GM18861 (cell line): ENCODE measurements at regions not wholly inside any gene's neighbourhood (a gene's known extent, or its start where the extent isn't known, plus 50 kb on each side); places are given as distances from the start of the nearest gene placed in this dataset.

Source experiments
- ATAC-seq: cut with Tn5 transposase; IDR thresholded peaks from one replicate; pipeline ENCODE4 v1.9.1; 2021; ENCODE audit not compliant: unreplicated experiment

DNA sequence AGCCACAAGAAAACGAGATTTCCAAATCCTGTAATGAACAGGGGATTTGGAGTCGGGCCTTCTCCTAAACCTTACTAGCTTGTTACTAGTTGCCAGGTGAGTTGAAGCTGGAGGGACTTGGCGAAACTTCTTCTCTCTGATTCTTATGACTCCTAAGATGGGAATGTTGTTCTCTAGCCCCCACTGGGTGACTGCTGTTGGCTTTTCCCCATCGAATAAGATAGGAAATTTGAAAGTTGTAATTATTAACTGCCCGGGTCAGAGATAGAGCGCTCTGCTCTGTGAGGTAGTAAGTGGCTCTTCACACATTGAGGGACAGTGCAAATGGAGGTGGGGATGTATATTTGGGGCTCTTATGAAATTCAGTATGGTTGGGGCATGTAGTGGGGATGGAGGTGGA, 111.2 kb upstream of the MBNL2 start:
- ATAC-seq, result no peak

DNA sequence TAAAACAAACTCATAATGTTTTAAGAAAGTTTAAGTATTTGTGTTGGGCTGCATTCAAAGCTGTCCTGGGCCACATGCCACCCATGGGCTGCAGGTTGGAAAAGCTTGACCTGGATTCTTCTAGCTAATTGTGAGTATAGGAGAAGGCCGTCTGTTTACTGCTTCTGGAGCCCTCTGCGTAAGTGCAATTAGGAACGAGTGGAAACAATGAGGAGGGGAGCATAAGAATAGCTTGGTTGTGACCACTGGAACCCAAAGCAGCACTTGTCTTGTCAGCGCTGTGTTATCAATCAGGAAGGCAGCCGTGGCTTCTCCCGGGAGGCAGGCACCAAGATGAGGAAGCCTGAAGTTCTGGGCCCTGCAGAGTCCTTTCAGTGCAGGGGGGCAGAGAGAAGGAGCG, 110.4 kb upstream of the MBNL2 start:
- no peak for ATAC-seq

DNA sequence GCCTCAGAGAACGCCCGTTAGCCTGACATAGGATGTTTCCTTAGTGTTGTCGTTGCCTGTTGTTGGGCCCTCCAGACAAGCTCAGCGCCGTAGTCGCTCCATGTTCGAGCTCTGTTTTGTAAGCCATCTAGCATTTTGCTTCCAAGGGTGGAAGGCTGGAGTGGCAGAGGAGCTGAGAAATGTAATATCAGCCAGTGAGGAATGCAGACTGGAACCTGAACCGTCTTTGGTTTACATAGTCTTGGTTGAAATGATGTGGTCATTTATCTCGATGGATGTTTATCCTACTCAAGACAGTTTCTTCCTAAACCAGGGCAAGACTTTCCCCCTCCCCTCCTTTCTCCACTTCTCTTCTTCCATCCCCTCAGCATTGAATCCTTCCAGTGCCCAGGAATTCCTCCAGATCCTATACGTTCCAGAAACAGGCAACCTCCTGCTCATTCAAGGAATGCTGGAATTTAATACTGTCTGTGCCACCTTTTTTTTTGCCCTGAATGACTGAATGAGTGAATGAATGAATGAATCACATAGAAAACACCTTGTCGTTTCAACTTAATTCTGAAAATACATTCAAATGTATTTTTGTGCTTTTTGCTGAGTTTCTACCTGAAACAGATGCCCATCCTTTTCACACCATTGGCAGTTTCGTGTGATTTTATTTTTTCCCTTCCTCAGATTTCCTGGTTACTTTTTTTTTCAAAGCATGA, 109.5 kb upstream of the MBNL2 start:
- ATAC-seq, result no peak

DNA sequence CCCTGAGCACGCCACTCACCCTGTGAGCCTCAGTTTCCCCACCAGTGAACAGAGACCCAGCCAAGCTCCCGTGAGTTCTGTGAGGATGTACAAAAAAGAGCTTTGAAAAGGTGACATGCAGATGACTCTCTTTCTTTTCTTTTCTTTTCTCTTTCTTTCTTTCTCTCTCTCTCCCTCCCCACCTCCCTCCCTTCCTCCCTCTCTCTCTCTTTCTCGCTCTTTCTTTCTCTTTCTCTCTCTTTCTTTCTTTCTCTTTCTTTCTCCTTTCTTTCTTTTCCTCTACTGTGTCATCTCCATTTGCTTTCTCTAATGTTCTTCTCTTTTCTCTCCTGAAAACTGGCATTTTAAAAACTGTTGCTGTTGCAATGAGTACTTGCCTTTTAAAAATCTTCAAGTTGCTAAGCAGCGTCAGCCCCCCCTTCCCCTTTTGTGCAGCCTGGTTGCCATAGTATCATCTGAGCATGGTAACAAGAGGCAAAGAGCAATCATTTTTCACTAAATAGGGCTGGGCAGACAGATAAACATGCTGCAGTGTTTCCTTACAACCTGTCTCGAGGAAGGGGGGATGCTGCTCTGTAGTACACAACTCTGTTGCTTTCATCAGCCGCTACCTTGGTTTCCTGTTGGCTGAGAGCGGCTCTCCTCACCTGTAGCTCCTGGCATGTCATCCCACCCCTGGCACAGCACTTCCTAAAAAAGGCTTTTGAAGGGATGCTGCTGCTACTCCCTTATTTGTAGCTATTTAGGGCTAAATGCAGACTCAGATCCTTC, 108.7 kb upstream of the MBNL2 start:
- no peak for ATAC-seq

GRCh38 chr13:97114651-97115050, 107.5 kb upstream of the MBNL2 start:
- no peak for ATAC-seq

- no peak for ATAC-seq
Observed at GRCh38 chr13:97116754-97117153, 105.4 kb upstream of the MBNL2 start.

DNA sequence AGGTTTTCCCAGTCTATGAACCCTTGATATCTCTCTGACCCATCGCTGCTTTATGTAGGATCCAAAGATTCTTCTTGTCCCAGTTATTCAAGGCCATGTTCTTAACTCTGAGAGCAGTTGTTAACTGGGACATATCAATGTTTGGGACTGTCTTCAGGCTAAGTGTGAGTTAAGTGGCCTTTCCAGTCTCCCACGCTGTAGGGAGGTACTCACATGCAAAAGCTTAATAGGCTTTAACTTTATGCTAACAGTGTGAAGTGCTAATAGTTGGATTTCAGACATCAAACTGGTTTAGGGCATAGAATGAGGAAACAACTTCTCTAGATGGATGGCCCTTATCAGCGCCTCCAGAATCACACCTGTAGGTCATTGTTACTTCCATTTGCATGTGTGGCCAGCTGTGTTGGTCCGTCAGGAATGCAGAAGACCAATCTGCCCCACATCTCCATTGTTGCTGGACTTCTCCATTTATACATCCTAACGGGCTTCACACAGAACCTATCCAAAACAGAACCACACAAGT, 104.7 kb upstream of the MBNL2 start:
- no peak for ATAC-seq

DNA sequence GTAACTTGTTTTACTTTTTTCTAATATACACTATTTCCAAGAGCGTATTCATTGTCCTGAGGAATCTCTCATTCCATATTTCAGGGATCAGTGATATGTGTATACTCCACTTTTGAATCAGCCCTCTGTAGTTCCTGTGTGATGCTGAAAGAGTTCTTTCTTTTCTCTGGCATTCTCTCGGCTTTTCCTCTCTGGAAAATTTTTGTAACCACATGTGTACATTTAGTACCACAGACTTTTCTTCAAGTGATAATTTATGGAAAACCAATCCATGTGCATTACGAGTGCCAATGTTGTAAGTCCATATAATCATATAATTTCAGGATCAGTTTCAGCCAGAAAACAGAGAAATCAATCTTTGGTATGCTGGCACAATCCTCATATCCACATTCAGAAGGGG, 102.2 kb upstream of the MBNL2 start:
- no peak for ATAC-seq

- no peak for ATAC-seq
Observed at GRCh38 chr13:97120346-97120745, 101.8 kb upstream of the MBNL2 start.

DNA sequence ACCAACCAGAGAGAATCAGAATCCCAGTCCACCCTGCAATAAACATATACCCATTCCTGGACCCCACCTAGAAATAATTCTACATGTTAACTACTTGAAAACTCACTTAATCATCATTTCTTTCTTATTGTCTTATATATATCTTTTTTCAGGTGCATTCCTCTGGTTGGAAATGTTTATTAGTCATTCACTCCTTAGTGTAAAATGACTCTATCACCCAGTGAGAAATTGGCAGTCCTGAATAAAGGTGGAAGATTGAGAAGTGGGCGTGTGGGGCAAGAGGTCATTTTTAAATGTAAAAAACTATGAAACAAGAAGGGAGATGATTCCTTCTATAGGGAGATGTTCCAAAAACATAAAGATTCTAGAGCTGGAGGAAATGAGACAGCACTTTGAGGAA, 101.2 kb upstream of the MBNL2 start:
- no peak for ATAC-seq

DNA sequence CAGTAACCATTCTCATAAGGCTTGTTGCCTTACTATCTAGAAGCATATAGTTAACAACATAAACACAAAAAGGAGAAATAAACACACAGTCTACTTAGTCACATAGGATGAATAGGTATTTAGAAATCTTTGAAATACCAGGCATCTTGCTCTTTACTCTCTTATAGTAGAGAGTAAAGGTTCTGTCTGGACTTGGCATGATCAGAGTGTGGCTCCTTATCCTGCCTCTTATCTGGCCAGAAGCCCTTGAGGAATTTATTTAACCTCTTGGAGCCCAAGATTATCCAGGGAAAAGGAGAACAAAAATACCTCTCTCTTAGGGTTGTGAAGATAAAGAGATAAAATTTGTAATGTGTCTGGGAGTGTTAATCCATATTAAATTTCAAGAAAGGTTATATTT, 100.2 kb upstream of the MBNL2 start:
- ATAC-seq, result no peak

GRCh38 chr13:97122381-97122996, 99.6 kb upstream of the MBNL2 start:
- ATAC-seq, result no peak

DNA sequence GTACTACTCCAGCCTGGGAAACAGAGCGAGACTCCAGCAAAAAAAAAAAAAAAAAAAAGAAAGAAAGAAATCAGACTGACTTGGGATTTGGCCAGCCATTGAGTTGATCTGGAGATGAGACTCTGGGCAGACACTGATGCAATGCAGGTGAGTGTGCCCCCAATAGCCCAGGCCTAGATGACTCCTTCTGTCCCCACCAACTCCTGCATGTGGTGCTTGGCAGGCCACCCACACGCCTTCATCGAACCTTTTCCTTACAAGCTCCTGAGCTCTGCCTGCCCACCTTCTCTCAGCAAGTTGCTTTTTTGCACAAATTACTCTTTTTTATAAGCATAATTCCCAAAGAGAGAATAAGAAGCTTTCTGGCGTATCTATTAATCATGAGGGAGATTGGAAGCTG, 97.9 kb upstream of the MBNL2 start:
- ATAC-seq, result no peak

GRCh38 chr13:97124915-97125809, 97.0 kb upstream of the MBNL2 start:
- ATAC-seq, result peak; percentile 32

DNA sequence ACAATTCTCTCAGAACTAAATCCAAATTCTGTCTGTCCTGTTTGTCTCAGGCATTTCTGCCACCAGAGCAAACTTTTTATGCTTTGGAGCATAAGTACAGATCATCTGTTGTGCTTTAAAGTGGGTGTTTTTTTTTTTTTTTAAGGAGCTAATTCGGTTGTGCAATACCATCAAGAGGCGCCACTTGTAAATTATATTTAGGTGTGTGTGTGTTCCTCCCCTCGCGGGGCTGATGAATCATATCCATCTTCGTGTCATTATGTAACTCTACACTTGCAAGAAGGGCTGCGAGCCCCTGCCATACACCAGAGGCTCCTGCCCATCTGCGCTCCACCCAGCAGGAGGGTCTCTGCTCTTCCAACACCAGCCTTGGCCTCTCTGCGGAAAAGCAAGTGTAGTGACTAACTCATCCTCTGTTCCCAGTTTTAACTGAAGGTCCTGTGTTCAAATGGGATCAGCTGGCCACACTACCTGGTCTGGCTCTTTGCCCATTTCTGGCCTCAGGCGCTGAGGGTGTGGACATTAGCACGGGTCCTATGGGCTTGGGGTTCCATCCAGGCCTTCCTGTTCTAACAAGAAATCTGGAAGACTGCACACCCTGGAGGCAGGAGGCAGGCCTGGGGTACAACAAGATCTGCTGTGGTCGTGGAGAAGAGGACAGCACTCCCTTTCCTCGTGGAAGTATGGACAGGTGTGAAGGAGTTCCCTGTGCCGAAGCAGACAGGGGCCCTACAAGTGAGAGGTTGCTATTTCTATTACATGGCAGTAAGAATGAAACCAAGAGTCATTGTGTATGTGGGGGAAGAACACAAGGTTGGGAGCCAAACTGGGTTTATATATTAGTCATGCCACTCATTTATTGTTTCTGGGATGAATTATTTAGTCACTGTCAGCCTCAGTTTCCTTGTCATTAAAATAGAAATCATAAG, 96.1 kb upstream of the MBNL2 start:
- peak; percentile 90 for ATAC-seq

GRCh38 chr13:97127842-97128241, 94.3 kb upstream of the MBNL2 start:
- ATAC-seq, result no peak

DNA sequence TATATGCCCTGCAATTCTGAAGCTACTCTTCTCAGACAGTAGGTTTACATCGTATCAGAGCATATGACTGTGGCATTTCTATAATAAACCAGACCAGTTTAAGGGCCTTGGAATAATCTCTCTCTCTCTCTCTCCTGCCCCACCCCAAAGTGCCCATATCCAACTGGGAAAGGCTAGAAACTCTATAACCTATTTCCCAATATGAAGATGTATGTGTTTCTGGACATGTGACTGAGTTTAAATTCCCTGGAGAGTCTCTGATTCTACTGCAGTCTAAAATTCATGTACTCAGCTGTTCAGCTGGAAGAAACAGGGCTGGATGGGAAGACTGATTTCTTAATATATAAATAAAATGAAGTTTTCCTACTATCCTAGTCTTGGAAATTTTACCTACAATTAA, 91.9 kb upstream of the MBNL2 start:
- ATAC-seq, result no peak

DNA sequence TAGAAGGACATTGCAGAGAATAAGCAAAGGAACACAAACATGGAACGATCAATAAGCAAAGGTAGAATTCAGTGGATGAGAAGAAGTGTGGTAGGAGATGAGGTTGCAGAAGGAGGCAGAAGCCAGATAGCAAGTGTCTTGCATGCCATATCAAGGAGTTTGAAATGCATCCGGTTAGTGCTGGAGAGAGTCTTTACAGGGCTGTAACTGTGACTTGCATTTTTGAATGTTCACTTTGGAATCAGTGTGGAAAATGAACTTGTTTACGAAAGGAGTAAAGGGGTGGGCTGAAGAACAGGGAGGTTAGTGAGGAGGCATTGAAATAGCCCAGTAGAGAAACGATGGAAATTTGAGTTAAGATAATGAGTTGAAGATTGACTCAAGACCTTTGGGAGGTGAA, 90.7 kb upstream of the MBNL2 start:
- no peak for ATAC-seq

DNA sequence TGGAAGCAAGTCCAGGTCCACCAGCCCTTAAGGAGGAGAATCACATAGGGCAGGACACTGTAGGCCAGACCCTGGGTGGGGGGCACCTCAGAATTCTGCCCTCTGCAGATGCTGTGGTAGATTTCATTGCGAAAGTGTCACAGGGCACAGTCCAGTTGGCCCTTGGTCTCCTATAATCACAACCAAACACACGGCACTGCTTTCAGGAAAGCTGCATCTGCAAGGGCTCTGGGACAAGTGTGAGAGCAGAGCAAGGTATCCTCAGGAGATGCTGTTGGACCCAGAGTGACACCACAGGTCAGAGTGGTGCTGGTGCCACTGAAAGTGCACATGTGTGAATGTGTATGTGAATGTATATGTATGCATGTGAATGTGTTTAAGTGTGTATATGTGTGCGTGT, 88.6 kb upstream of the MBNL2 start:
- no peak for ATAC-seq

- ATAC-seq, result no peak
Observed at GRCh38 chr13:97133955-97134354, 88.2 kb upstream of the MBNL2 start.
